A673 (cell line): ENCODE measurements at regions not wholly inside any gene's neighbourhood (a gene's known extent, or its start where the extent isn't known, plus 50 kb on each side); places are given as distances from the start of the nearest gene placed in this dataset.

Experiments used
- BruUV-seq: library from RNA; stranded (reverse); fragments of 400-500 nt; replicated peaks from 2 replicates; lab custom pipeline; 2021; lab: Mats Ljungman, UMichigan
- CTCF ChIA-PET: fragments of 300-600 bp; sonication (Branson Sonifier 250); formaldehyde crosslinking; loops from one replicate; lab custom pipeline; 2022; ENCODE audit warnings: antibody characterized with exemption; lab: Charles Lee
- POLR2A ChIA-PET: fragments of 300-600 bp; sonication (Branson Sonifier 250); formaldehyde crosslinking; loops from one replicate; lab custom pipeline; 2022; ENCODE audit warnings: antibody characterized with exemption; ENCODE audit not compliant: low non-redundant PET; lab: Charles Lee
- DNase-seq: peaks from one replicate; pipeline ENCODE4 v3.0.0-alpha.2; 2015; ENCODE audit warnings: low spot score
- H3K27ac ChIP-seq: fragments of 200-600 bp; sonication (generic); 2 replicates; pipeline ENCODE4 v1.5.1; 2016; ENCODE audit warnings: mixed run types, low read depth, mild to moderate bottlenecking, mixed read lengths, antibody characterized with exemption, low read length; ENCODE audit not compliant: poor library complexity, severe bottlenecking
- H3K27me3 ChIP-seq: fragments of 200-600 bp; sonication (generic); replicated peaks from 2 replicates; pipeline ENCODE4 v1.6.1; 2017; ENCODE audit warnings: mixed run types, low read depth, mild to moderate bottlenecking, mixed read lengths, antibody characterized with exemption, low read length; ENCODE audit not compliant: insufficient read depth, poor library complexity
- H3K36me3 ChIP-seq: fragments of 200-600 bp; sonication (generic); 2 replicates; pipeline ENCODE4 v1.6.1; 2016; ENCODE audit warnings: mixed run types, mild to moderate bottlenecking, mixed read lengths, antibody characterized with exemption, low read length; ENCODE audit not compliant: insufficient read depth, poor library complexity, severe bottlenecking
- H3K4me1 ChIP-seq: fragments of 200-600 bp; sonication (generic); 2 replicates; pipeline ENCODE4 v1.6.1; 2017; ENCODE audit warnings: mixed run types, mild to moderate bottlenecking, mixed read lengths, antibody characterized with exemption, low read length; ENCODE audit not compliant: insufficient read depth, poor library complexity, severe bottlenecking
- H3K4me3 ChIP-seq: fragments of 200-600 bp; sonication (generic); 2 replicates; pipeline ENCODE4 v1.5.1; 2016; ENCODE audit warnings: low read depth, mixed run types, mild to moderate bottlenecking, mixed read lengths, low read length; ENCODE audit not compliant: poor library complexity, severe bottlenecking
- H3K9me3 ChIP-seq: fragments of 200-600 bp; sonication (generic); 2 replicates; pipeline ENCODE4 v1.6.1; 2016; ENCODE audit warnings: mixed run types, low read depth, mild to moderate bottlenecking, mixed read lengths, antibody characterized with exemption, low read length; ENCODE audit not compliant: poor library complexity, severe bottlenecking
- CTCF ChIP-seq: fragments of 300-800, 200-600 bp; sonication (generic); conservative IDR thresholded peaks from 2 replicates; pipeline ENCODE4 v1.5.1; 2017; ENCODE audit warnings: low read depth, mild to moderate bottlenecking, antibody characterized with exemption, low read length, moderate library complexity, mixed read lengths
- EZH2 ChIP-seq: fragments of 200-600 bp; sonication (generic); IDR thresholded peaks from 2 replicates; pipeline ENCODE4 v1.6.1; 2017; ENCODE audit warnings: borderline replicate concordance, low read depth, mild to moderate bottlenecking, mixed read lengths, antibody characterized with exemption, low read length; ENCODE audit not compliant: poor library complexity, severe bottlenecking
- intact Hi-C: fragments of 100-400 bp; cut with micrococcal nuclease; formaldehyde crosslinking; loops from one replicate; pipeline ENCODE4 v1.10.0; 2022; ENCODE audit not compliant: unreplicated experiment

GRCh38 chr11:115869780-115870431 is 365.7 kb upstream of the CADM1 start:
- no peaks in the 10 kb centered on the region for H3K4me1 ChIP-seq
- H3K27ac ChIP-seq, result no peak overlapping the region
- intact Hi-C loops, result no loop called here
- no peak overlapping the region for H3K4me3 ChIP-seq
- no peaks in the 10 kb centered on the region for H3K36me3 ChIP-seq
- ChIA-PET CTCF (no interaction called here), POLR2A (no interaction called here)
- no peaks in the 10 kb centered on the region for H3K27me3 ChIP-seq
- no peaks in the 10 kb centered on the region for H3K9me3 ChIP-seq
- TF ChIP-seq EZH2 (no peak), CTCF (peak; percentile 42; the same call in 1 of the 2 replicates)
- no peak for DNase-seq
- no TSS peak for BruUV-seq

- BruUV-seq, result no TSS peak
- ChIA-PET POLR2A (no interaction called here), CTCF (no interaction called here)
- Histone ChIP-seq H3K9me3 (no peaks in the 10 kb centered on the region), H3K36me3 (no peaks in the 10 kb centered on the region), H3K27me3 (no peaks in the 10 kb centered on the region), H3K4me1 (no peaks in the 10 kb centered on the region), H3K27ac (no peak overlapping the region), H3K4me3 (no peak overlapping the region)
- no peak for TF ChIP-seq EZH2
- TF ChIP-seq CTCF, result no peak
- no peak for DNase-seq
- intact Hi-C loops, result no loop called here
Measured at GRCh38 chr11:115869131-115869530, 364.9 kb upstream of the CADM1 start.

DNA sequence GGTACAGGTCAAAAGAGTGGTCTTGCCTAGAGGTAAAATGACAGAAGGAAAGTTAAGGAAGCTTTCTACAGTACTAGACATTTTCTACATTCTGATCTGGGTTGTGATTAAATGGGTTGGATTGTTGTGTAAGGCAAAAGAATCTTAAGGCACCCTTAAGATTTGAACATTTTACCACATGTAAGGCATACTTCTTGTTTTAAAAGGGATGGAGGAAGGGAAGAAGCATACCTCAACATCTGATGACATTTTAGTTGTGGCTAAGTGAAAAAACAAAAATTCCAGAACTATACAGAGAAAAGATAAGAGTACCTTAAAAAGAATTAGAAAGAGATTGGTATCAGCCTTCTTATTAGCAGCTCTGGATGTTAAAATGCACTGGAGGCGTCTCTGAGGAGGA is 356.0 kb upstream of the CADM1 start:
- intact Hi-C loops, result no loop called here
- no peak for DNase-seq
- CTCF ChIA-PET, result no interaction called here

More for the DNA sequence above, 356.0 kb upstream of the CADM1 start:
- Histone ChIP-seq H3K4me3 (no peak overlapping the region), H3K4me1 (no peaks in the 10 kb centered on the region), H3K27ac (no peak overlapping the region), H3K9me3 (peaks cover 4% of the 10 kb centered on the region), H3K27me3 (no peaks in the 10 kb centered on the region), H3K36me3 (no peaks in the 10 kb centered on the region)
- POLR2A ChIA-PET, result no interaction called here
- no TSS peak for BruUV-seq
- TF ChIP-seq CTCF (no peak), EZH2 (no peak)
